DMS53 (cell line): ENCODE measurements at regions not wholly inside any gene's neighbourhood (a gene's known extent, or its start where the extent isn't known, plus 50 kb on each side); places are given as distances from the start of the nearest gene placed in this dataset.
A peak's percentile ranks its signal among the peaks of the same experiment; 100 is the strongest.

ENCODE experiments used
- DNase-seq: peaks from one replicate; lab custom pipeline; 2025; lab: John Stamatoyannopoulos, UW

- DNase-seq = no peak
These were observed 567.3 kb upstream of the BTBD3 start for GRCh38 chr20:11350126-11351005.

GRCh38 chr20:11352041-11352440, 565.7 kb upstream of the BTBD3 start:
- no peak for DNase-seq

- no peak for DNase-seq
These were observed 562.8 kb upstream of the BTBD3 start for GRCh38 chr20:11354846-11355245.

DNA sequence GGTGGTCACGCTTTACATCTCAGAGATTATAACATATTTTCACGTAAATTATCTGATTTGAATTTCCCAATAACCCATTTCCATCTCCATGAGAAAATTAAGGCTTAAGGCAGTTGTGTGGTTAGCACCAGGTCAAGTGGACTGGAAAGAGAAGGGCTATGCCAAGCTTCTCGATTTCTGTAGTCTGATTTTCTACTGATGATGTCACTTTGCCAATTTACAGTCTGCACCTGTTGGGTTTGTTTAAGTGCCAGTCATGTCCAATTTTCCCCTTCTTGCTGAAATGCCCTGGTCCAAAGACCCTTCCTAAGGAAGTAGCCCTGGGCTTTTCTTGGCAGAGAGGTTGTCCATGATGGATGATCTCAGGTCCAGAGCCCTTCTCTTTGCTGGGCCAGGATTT, 562.3 kb upstream of the BTBD3 start:
- no peak for DNase-seq

DNA sequence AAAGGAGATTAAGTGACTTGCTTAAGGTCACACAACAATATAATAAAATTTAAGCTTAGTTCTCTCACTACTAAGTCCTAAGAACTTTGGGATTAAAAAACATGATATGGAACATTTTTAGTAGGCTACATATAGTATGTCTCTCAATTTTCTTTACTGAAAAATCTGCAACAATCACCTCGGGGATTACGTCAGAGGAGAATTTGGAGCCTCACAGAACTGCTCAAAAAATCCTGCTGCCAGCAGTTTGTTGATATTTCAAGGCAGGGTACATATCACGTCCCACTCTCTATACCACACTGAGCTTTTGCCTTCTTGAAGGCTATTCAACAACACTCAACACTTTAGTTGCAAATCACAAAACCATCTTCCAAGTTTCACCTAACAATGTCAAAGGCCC, 561.6 kb upstream of the BTBD3 start:
- DNase-seq = no peak

DNA sequence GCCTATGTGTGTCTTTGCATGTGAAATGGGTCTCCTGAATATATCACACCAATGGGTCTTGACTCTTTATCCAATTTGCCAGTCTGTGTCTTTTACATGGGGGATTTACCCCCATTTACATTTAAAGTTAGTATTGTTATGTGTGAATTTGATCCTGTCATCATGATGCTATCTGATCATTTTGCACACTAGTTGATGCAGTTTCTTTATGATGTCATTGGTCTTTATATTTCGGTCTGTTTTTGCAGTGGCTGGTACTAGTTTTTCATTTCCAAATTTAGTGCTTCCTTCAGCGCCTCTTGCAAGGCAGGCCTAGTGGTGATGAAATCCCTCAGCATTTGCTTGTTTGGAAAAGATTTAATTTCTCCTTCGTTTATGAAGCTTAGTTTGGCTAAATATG, 555.2 kb upstream of the BTBD3 start:
- DNase-seq = no peak

DNA sequence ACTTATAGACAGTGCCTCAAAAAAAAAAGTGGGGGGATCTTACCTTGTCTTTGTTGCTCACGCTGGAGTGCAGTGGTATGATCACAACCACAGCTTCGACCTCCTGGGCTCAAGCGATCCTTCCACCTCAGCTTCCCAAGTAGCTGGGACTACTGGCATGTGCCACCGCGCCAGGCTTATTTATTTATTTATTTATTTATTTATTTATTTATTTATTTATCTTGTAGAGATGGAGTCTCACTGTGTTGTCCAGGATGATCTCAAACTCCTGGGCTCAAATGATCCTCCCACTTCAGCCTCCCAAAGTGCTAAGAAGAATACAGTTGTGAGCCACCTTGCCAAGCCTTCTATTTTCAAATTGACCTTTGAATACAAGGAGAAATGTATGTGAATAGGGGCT, 553.0 kb upstream of the BTBD3 start:
- DNase-seq = no peak

DNA sequence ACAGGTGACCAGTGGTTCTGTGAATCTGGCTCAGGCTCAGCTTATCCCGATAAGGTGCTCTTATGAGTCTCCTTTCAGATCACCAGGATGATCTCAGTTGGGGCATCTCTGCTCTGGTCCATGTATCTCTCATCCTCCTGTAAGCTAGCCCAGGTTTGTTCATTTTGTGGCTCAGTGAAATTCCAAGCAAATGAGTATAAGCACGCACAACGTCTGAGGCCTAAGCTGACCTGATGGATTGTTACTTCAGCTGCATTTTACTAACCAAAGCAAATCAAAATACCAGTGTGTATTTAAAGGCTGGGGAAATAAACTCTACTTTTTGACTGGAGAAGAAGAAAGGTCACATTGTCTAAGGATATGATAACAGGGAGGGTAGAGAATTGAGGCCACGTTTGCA, 551.0 kb upstream of the BTBD3 start:
- no peak for DNase-seq

GRCh38 chr20:11368499-11368898, 549.2 kb upstream of the BTBD3 start:
- DNase-seq = no peak

DNA sequence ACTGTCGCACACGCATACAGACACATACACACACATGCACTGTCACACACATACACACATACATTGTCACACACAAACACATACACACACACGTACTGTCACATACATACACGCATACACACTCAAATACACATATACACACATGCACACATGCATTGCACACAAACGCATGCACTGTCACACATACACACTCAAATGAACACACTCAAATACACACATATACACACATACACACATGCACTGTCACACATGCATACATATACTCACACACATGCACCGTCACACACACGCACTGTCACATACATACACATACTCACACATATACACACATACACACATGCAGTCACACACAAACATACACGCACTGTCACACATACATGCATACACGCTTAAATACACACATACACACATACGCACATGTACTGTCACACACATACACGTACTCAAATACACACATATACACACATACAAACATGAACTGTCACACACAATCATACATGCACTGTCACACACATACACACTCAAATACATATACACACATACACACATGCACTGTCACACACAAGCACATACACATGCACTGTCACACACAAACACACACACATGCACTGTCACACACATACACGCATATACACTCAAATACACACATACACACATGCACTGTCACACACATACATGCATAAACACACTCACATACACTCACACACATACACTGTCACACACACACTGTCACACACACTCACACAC, 548.6 kb upstream of the BTBD3 start:
- no peak for DNase-seq

- no peak for DNase-seq
These were observed 545.9 kb upstream of the BTBD3 start for GRCh38 chr20:11371831-11372230.

DNA sequence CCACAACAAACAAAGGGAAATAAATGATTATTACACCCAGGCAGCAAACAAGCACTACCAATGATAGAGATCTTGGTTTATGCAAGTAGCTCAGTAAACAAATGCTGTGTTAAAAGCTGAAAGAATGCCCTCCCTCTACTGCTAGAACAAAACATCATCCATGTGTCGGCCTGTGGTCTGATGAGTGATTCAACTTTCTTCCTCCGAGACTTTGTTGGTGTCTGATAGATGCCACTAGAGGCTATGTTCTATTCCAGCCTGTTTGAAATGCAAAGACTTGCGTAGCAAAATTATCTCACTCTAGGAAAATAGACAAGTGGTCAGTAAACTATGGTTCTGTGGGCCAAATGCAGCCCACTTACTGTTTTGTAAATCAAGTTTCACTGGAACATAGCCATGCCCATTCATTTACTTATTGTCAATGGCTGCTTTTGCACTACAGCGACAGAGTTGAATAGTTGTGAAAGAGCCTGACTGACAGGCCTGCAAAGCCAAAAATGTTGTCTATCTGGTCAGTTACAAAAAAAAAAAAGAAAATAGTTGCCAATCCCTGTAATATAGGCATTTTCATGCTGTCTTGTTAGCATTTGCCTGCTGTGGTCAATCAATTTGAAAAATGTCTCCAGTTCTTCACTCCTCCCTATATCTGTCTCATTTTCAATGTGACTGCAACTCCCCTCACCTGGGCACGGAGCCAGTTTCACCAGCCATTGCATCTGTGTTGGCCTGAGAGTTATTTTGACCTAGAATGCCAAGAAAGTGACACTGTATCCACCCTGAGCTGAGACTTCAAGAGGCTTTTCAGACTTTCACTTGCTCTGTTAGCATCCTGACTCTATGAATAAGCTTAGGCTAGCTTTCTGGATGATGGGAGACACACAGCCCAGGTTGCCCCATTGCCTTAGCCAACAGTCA, 544.6 kb upstream of the BTBD3 start:
- DNase-seq = no peak

DNA sequence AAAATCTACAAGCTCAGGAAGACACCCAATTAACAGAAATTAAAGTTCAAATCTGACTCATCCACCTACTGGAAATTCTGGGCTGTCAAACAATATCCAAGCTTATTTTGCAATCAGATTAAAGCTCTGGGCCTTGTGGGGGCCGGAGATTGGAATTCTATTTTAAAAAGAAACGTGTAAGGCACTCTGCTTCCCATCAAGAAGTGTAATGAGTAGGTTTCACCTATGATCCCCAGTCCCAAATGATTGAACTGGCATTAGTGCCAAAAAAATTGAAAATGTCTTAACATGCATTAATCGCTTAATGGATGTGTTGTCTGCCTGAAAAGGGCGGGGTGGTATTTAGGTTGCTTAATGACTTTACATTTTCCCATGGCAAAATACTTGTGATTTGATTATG, 542.4 kb upstream of the BTBD3 start:
- DNase-seq = no peak

DNA sequence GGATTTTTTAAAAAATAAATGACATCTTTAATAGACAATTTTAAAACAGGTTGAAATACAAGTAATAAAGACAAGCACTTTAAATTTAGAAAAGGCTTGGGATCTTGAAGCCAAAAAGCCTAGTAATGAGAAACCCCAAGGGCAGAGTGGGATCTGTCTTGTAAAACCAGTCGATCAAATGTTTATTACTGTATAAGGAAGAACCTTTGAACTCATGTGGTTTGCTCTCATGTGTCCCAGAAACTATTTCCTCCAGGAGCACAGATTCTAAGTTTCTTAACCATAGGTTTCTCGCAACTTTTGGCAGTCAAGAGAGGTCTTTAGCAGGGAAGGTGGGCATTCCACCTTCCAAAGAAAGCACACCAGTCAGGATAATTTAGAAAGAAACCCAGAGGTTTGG, 541.7 kb upstream of the BTBD3 start:
- no peak for DNase-seq

DNA sequence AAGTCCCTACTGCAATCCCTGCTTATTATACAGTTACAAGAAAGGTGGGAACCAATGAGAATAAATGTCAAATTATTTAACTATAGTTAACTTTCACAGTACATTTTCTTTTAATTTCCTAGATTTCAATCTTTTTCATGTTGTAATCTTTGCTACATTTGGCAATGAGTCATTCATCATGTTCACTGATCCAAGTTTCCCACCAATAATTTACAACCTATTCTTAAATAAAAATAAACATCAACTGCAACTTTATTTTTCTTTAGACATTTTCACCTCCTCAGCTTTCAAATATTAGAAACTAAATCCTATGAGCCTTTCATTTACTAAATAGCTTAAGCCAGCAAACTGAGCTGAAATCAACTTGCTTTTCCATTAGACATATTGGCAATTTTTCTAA, 541.3 kb upstream of the BTBD3 start:
- no peak for DNase-seq

DNA sequence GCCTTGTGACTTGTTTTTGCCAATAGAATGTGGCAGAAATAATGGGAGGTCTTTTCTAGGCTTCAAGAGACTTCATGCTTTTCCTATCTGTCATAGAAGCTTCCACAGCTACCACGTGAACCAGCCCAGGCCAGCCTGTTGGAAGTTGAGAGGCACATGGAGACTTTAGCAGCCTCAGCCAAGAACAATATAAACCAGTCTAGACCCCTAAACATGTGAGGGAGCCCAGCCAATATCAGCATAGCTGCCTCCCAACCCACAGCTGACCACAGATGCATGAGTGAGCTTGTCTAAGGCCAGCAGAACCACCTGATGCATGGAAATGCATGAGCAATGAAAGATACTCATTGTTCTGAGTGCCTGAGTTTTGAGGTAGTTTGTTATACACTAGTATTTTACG, 540.7 kb upstream of the BTBD3 start:
- no peak for DNase-seq

- no peak for DNase-seq
These were observed 539.9 kb upstream of the BTBD3 start for GRCh38 chr20:11377761-11378160.

GRCh38 chr20:11378252-11378651, 539.4 kb upstream of the BTBD3 start:
- peak; percentile 67 for DNase-seq

DNA sequence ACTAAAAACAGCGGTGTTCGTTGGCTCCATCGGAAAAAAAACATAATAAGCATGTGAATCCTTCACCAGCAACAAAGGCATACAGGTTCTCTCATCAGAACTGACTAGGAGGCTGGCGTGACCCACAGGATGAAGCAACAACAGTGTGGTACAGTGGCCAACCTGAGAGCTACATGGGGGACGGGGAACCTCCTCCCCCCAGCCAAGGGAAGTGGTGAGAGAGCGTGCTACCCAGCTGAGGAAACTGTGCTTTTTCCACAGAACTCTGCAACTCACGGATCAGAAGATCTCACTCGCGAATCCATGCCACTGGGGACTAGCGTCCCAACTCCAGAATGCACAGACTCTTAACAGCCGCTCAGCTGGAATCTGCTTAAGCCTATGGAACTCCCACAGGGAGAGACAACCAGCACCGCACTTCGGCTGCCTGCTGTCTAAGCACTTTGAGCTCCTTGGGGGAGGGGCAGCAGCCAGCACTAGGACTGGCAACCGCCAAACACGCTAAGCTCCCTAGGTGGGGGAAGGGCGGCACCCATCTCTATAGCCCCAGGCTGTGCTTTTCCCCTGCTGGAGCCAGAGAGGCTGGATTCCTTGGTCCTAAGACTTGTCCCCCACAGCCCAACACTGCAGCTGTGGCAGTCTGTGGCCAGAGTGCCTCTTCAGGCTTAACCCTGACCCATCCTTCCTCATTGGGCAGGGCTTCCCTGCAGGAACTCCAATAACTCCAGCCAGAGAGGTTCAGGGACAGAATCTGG, 538.3 kb upstream of the BTBD3 start:
- DNase-seq = no peak

DNA sequence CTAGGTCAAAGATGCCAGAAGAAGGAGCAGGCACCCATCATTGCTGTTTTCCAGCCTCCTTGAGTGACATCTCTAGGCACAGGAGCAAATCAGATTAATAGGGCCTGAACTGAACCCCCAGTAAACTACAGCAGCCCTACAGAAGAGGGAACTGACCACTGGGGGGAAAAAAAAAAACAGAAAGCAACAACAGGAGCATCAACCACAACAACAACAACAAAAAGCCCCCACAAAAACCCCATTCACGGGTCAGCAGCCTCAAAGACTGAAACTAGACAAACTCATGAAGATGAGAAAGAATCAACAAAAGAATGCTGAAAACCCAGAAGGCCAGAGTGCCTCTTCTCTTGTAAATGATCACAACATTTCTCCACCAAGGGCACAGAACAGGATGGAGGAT, 537.4 kb upstream of the BTBD3 start:
- no peak for DNase-seq

- no peak for DNase-seq
These were observed 530.4 kb upstream of the BTBD3 start for GRCh38 chr20:11387189-11387754.
